Vagina (tissue), 2 donors: ENCODE measurements at regions not wholly inside any gene's neighbourhood (a gene's known extent, or its start where the extent isn't known, plus 50 kb on each side); places are given as distances from the start of the nearest gene placed in this dataset.

Experiments
- DNase-seq, 2 donors: peaks; one replicate each; pipeline ENCODE4 v3.0.0-alpha.2; 2017; ENCODE audit errors: extremely low spot score in 2 of 2
- H3K27ac ChIP-seq: fragments of 200-600 bp; sonication (generic); one replicate; pipeline ENCODE4 v1.5.1; 2019
- H3K27me3 ChIP-seq: fragments of 200-600 bp; sonication (generic); one replicate; pipeline ENCODE4 v1.5.1; 2019
- H3K36me3 ChIP-seq, 2 donors: fragments of 200-600 bp; sonication (generic); one replicate each; pipeline ENCODE4 v1.5.1; 2017 to 2019
- H3K4me1 ChIP-seq: fragments of 200-600 bp; sonication (generic); one replicate; pipeline ENCODE4 v1.5.1; 2019
- H3K4me3 ChIP-seq, 2 donors: fragments of 200-600 bp; sonication (generic); 1 replicate in 1 of 2; 2 replicates in 1 of 2; pipeline ENCODE4 v1.5.1; 2016 to 2019
- H3K9me3 ChIP-seq: fragments of 200-600 bp; sonication (generic); one replicate; pipeline ENCODE4 v1.5.1; 2019
- CTCF ChIP-seq, 3 experiments: fragments of 450-650 bp in 2 of 3; fragments of 200-600 bp in 1 of 3; sonication (generic) in 1 of 3; IDR thresholded peaks; one replicate each; pipeline ENCODE4 v1.5.1; 2017 to 2019; ENCODE audit warnings: antibody characterized with exemption in 3 of 3, mild to moderate bottlenecking in 2 of 3, moderate library complexity in 2 of 3
- POLR2A ChIP-seq, 2 donors: fragments of 450-650 bp; IDR thresholded peaks; one replicate each; pipeline ENCODE4 v1.6.1; 2017; ENCODE audit warnings: antibody characterized with exemption in 2 of 2, mild to moderate bottlenecking in 2 of 2, moderate library complexity in 2 of 2
- POLR2AphosphoS5 ChIP-seq, 2 donors: sonication (generic); formaldehyde crosslinking; IDR thresholded peaks; one replicate each; pipeline ENCODE4 v1.9.0; 2017; ENCODE audit warnings: antibody characterized with exemption in 2 of 2, mild to moderate bottlenecking in 2 of 2, low read depth in 1 of 2; ENCODE audit not compliant: insufficient read depth in 1 of 2
- intact Hi-C: fragments of 100-400 bp; cut with DNase I; formaldehyde crosslinking; loops from one replicate; pipeline ENCODE4 v1.15.1; 2023

DNA sequence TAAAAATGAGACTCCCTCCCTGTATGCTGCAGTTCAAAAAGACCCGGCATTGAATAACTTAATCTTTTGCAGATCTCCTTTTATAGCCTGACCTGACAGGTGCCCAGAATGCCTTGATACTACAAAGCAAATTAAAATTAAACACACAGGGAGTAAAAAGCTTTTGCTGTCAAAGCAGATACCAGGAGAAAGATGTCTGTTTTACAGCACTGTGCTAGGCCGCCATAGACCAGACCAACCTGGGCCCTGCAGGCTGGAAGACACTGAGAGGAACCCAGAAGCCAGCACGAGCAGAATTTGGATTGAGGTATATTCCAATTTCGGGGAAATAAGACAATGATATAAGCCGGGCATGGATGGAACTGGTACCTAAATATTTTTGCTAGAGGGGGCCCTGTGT lies 602.8 kb upstream of the SOX11 start:
- Histone ChIP-seq H3K4me3 (no peak overlapping the region), H3K9me3 (no peaks in the 10 kb centered on the region), H3K36me3 (no peaks in the 10 kb centered on the region), H3K27ac (no peak overlapping the region), H3K4me1 (no peaks in the 10 kb centered on the region), H3K27me3 (no peaks in the 10 kb centered on the region)
- no peak for DNase-seq
- TF ChIP-seq POLR2A (IDR thresholded peaks at IDR 0.05) = no peak
- TF ChIP-seq POLR2AphosphoS5 (IDR thresholded peaks at IDR 0.05; ENCODE audit: insufficient read depth in 1 of 2, low read depth in 1 of 2) = no peak
- no peak for TF ChIP-seq CTCF (IDR thresholded peaks at IDR 0.05)
- intact Hi-C loops = no loop called here

DNA sequence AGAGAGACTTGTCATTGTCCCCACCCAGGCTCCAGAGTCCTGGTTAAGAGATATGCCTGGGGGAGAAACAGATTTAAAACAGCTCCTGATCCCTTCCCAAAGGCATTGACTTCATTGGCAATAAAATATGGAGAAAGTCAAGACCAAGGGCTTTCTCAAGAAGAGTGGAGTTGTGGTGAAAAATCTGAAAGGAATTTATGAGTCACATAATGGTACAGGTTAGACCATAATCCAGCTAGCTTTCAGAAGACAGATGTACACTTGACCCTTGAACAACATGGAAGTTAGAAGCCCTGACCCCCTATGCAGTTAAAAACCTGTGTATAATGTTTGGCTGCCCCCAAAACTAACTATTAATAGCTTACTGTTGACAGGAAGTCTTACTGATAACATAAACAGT lies 599.1 kb upstream of the SOX11 start:
- no peak for TF ChIP-seq POLR2A (IDR thresholded peaks at IDR 0.05)
- no peak for TF ChIP-seq CTCF (IDR thresholded peaks at IDR 0.05)
- no peak for TF ChIP-seq POLR2AphosphoS5 (IDR thresholded peaks at IDR 0.05; ENCODE audit: insufficient read depth in 1 of 2, low read depth in 1 of 2)
- Histone ChIP-seq H3K36me3 (no peaks in the 10 kb centered on the region), H3K9me3 (no peaks in the 10 kb centered on the region)

GRCh38 chr2:5093518-5093917 lies 598.7 kb upstream of the SOX11 start:
- intact Hi-C loops = no loop called here
- no peaks in the 10 kb centered on the region for H3K4me1 ChIP-seq
- DNase-seq = no peak
- no peaks in the 10 kb centered on the region for H3K27me3 ChIP-seq
- no peak overlapping the region for H3K4me3 ChIP-seq
- no peak overlapping the region for H3K27ac ChIP-seq
- TF ChIP-seq POLR2AphosphoS5 (IDR thresholded peaks at IDR 0.05; ENCODE audit: insufficient read depth in 1 of 2, low read depth in 1 of 2) (no peak), POLR2A (IDR thresholded peaks at IDR 0.05) (no peak), CTCF (IDR thresholded peaks at IDR 0.05) (no peak)
- no peaks in the 10 kb centered on the region for H3K36me3 ChIP-seq
- no peaks in the 10 kb centered on the region for H3K9me3 ChIP-seq

More for the DNA sequence above, 599.1 kb upstream of the SOX11 start:
- Histone ChIP-seq H3K27ac (no peak overlapping the region), H3K4me3 (no peak overlapping the region), H3K4me1 (no peaks in the 10 kb centered on the region), H3K27me3 (no peaks in the 10 kb centered on the region)
- intact Hi-C loops = no loop called here
- no peak for DNase-seq

GRCh38 chr2:5094192-5094591 lies 598.0 kb upstream of the SOX11 start:
- intact Hi-C loops = no loop called here
- H3K9me3 ChIP-seq = no peaks in the 10 kb centered on the region
- H3K27ac ChIP-seq = no peak overlapping the region
- H3K4me1 ChIP-seq = no peaks in the 10 kb centered on the region
- TF ChIP-seq CTCF (IDR thresholded peaks at IDR 0.05) = no peak
- TF ChIP-seq POLR2A (IDR thresholded peaks at IDR 0.05) = no peak
- no peak for TF ChIP-seq POLR2AphosphoS5 (IDR thresholded peaks at IDR 0.05; ENCODE audit: insufficient read depth in 1 of 2, low read depth in 1 of 2)
- no peak for DNase-seq
- H3K36me3 ChIP-seq = no peaks in the 10 kb centered on the region
- H3K4me3 ChIP-seq = no peak overlapping the region
- no peaks in the 10 kb centered on the region for H3K27me3 ChIP-seq

GRCh38 chr2:5098286-5098685 lies 593.9 kb upstream of the SOX11 start:
- no peaks in the 10 kb centered on the region for H3K4me1 ChIP-seq
- H3K36me3 ChIP-seq = no peaks in the 10 kb centered on the region
- intact Hi-C loops = no loop called here
- DNase-seq = no peak
- H3K27ac ChIP-seq = no peak overlapping the region
- TF ChIP-seq CTCF (IDR thresholded peaks at IDR 0.05) (no peak), POLR2A (IDR thresholded peaks at IDR 0.05) (no peak), POLR2AphosphoS5 (IDR thresholded peaks at IDR 0.05; ENCODE audit: insufficient read depth in 1 of 2, low read depth in 1 of 2) (no peak)
- no peaks in the 10 kb centered on the region for H3K9me3 ChIP-seq
- no peak overlapping the region for H3K4me3 ChIP-seq
- no peaks in the 10 kb centered on the region for H3K27me3 ChIP-seq
